MV-4-11 (cell line): ENCODE measurements at regions not wholly inside any gene's neighbourhood (a gene's known extent, or its start where the extent isn't known, plus 50 kb on each side); places are given as distances from the start of the nearest gene placed in this dataset.

Experiments used
- DNase-seq: peaks from one replicate; lab custom pipeline; 2025; lab: John Stamatoyannopoulos, UW

- no peak for DNase-seq
These were observed 143.8 kb upstream of the ARL4C start for GRCh38 chr2:234640657-234641056.

- no peak for DNase-seq
These were observed 142.1 kb upstream of the ARL4C start for GRCh38 chr2:234638966-234639365.

GRCh38 chr2:234635284-234635683 is 138.4 kb upstream of the ARL4C start:
- no peak for DNase-seq

- DNase-seq, result no peak
These were observed 136.8 kb upstream of the ARL4C start for GRCh38 chr2:234633581-234634230.

- no peak for DNase-seq
These were observed 135.9 kb upstream of the ARL4C start for GRCh38 chr2:234632527-234633391.

GRCh38 chr2:234631646-234632514 is 135.0 kb upstream of the ARL4C start:
- no peak for DNase-seq

- no peak for DNase-seq
These were observed 133.9 kb upstream of the ARL4C start for GRCh38 chr2:234630801-234631261.

GRCh38 chr2:234629596-234629995 is 132.7 kb upstream of the ARL4C start:
- DNase-seq, result no peak

GRCh38 chr2:234628953-234629352 is 132.1 kb upstream of the ARL4C start:
- DNase-seq, result no peak

GRCh38 chr2:234627308-234627707 is 130.4 kb upstream of the ARL4C start:
- no peak for DNase-seq

- no peak for DNase-seq
These were observed 129.8 kb upstream of the ARL4C start for GRCh38 chr2:234626566-234627130.

GRCh38 chr2:234625626-234626250 is 128.9 kb upstream of the ARL4C start:
- no peak for DNase-seq

GRCh38 chr2:234623521-234623991 is 126.7 kb upstream of the ARL4C start:
- DNase-seq, result no peak

GRCh38 chr2:234621120-234621519 is 124.2 kb upstream of the ARL4C start:
- no peak for DNase-seq

GRCh38 chr2:234620018-234620417 is 123.1 kb upstream of the ARL4C start:
- DNase-seq, result no peak

- no peak for DNase-seq
These were observed 118.9 kb upstream of the ARL4C start for GRCh38 chr2:234615643-234616356.

- no peak for DNase-seq
These were observed 114.3 kb upstream of the ARL4C start for GRCh38 chr2:234611209-234611608.

- no peak for DNase-seq
These were observed 112.1 kb upstream of the ARL4C start for GRCh38 chr2:234608946-234609345.

GRCh38 chr2:234607691-234608090 is 110.8 kb upstream of the ARL4C start:
- no peak for DNase-seq

- no peak for DNase-seq
These were observed 110.0 kb upstream of the ARL4C start for GRCh38 chr2:234606896-234607295.

- no peak for DNase-seq
These were observed 106.7 kb upstream of the ARL4C start for GRCh38 chr2:234603619-234604018.
